ENCODE measurements at regions not wholly inside any gene's neighbourhood (a gene's known extent, or its start where the extent isn't known, plus 50 kb on each side); places are given as distances from the start of the nearest gene placed in this dataset.

- TF ChIP-seq, protein P1, sequence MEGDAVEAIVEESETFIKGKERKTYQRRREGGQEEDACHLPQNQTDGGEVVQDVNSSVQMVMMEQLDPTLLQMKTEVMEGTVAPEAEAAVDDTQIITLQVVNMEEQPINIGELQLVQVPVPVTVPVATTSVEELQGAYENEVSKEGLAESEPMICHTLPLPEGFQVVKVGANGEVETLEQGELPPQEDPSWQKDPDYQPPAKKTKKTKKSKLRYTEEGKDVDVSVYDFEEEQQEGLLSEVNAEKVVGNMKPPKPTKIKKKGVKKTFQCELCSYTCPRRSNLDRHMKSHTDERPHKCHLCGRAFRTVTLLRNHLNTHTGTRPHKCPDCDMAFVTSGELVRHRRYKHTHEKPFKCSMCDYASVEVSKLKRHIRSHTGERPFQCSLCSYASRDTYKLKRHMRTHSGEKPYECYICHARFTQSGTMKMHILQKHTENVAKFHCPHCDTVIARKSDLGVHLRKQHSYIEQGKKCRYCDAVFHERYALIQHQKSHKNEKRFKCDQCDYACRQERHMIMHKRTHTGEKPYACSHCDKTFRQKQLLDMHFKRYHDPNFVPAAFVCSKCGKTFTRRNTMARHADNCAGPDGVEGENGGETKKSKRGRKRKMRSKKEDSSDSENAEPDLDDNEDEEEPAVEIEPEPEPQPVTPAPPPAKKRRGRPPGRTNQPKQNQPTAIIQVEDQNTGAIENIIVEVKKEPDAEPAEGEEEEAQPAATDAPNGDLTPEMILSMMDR (conservative IDR thresholded peaks at IDR 0.05; ENCODE audit: low read depth in 2 of 2) = no peak
- no peak for TF ChIP-seq POLR2AphosphoS5 (IDR thresholded peaks at IDR 0.05; ENCODE audit: low read depth)
- no peak for TF ChIP-seq EZH2 (IDR thresholded peaks at IDR 0.05; ENCODE audit: low read depth, unreplicated experiment)
- no peak for TF ChIP-seq EZH2phosphoT487 (IDR thresholded peaks at IDR 0.05; ENCODE audit: unreplicated experiment)
- no peak for TF ChIP-seq STAT1 (IDR thresholded peaks at IDR 0.05; ENCODE audit: unreplicated experiment)
Measured at GRCh38 chr22:46055181-46055875, 78.4 kb upstream of the WNT7B start.

Measured in GM23338 (cell line).